ENCODE measurements at regions not wholly inside any gene's neighbourhood (a gene's known extent, or its start where the extent isn't known, plus 50 kb on each side); places are given as distances from the start of the nearest gene placed in this dataset.
"Not testable (repeated sequence)": the region's sequence is repeated elsewhere in the genome, so short reads cannot be mapped to it uniquely, and the experiment has no call there.

DNA sequence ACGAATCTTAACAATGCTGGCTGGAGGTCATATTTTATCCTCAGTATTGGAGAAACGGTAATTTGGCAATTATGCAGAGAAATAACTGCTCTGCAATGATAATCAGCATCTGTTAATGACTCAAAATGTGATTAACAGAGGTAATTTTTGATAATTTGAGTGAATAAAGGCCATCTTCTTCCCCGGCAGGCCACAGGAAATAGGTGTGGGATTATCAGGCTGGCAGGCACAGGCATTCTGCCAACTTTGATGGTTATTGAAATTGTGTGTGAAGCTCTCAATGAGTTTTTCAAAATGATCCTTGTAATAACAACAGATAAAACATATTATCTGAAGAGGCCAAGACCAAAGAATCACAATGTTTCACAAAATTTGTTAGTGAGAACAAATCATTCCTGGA is 309.0 kb downstream of the PTGER3 start:
- Histone ChIP-seq H3K4me1 (no peaks in the 10 kb centered on the region), H3K27ac (no peak overlapping the region), H3K27me3 (no peaks in the 10 kb centered on the region), H3K36me3 (no peaks in the 10 kb centered on the region), H3K9me3 (peaks cover 3 to 9% of the 10 kb centered on the region in 2 donors), H3K4me3 (no peak overlapping the region)
- DNase-seq = no peak
- WGBS, 2 donors (ENCODE audit: low coverage in 1 of 2) = 29 to 36% methylated on average over 3 of the region's 3 CpGs
- in situ Hi-C loops (cut with MboI; ENCODE audit: low pct_ligation_motif_present in 1 of 4, low pct_unique_long_range_greater_than_20kb in 1 of 4, low sequenced_read_pairs in 3 of 4) = no loop called here
- TF ChIP-seq POLR2A (IDR thresholded peaks at IDR 0.05) (no peak), POLR2AphosphoS5 (IDR thresholded peaks at IDR 0.05) (no peak), EP300 (IDR thresholded peaks at IDR 0.05; ENCODE audit: low read depth) (no peak)
- TF ChIP-seq, protein P1, sequence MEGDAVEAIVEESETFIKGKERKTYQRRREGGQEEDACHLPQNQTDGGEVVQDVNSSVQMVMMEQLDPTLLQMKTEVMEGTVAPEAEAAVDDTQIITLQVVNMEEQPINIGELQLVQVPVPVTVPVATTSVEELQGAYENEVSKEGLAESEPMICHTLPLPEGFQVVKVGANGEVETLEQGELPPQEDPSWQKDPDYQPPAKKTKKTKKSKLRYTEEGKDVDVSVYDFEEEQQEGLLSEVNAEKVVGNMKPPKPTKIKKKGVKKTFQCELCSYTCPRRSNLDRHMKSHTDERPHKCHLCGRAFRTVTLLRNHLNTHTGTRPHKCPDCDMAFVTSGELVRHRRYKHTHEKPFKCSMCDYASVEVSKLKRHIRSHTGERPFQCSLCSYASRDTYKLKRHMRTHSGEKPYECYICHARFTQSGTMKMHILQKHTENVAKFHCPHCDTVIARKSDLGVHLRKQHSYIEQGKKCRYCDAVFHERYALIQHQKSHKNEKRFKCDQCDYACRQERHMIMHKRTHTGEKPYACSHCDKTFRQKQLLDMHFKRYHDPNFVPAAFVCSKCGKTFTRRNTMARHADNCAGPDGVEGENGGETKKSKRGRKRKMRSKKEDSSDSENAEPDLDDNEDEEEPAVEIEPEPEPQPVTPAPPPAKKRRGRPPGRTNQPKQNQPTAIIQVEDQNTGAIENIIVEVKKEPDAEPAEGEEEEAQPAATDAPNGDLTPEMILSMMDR (IDR thresholded peaks at IDR 0.05) = no peak
- intact Hi-C loops (cut with DNase I; ENCODE audit: low total_unique reads) = no loop called here

DNA sequence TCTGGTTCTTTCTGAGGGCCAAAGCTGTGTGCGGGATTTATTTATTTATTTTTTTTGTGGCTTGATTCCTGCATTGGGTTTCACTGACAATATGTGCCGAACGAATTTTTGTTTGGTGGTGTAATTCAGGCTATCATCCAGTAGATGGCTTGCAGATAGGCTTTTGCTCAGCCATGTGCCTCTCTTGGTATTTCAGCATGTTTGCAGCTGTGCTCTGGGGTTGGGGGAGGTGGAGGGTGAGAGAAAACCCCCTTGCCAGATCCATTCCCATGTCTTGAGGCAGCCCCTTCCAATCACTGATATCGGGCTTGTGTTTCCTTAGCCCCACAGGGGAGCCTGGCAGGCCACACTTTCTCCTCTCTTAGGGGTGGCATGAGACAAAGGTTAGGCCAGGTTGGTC is 302.4 kb downstream of the PTGER3 start:
- no peak overlapping the region for H3K27ac ChIP-seq
- H3K9me3 ChIP-seq = peaks cover 17 to 18% of the 10 kb centered on the region in 2 donors
- in situ Hi-C loops (cut with MboI; ENCODE audit: low pct_ligation_motif_present in 1 of 4, low pct_unique_long_range_greater_than_20kb in 1 of 4, low sequenced_read_pairs in 3 of 4) (no loop called here), intact Hi-C loops (cut with DNase I; ENCODE audit: low total_unique reads) (no loop called here)
- 80 to 83% methylated on average over 3 to 4 of the region's 4 CpGs for WGBS, 2 donors (ENCODE audit: low coverage in 1 of 2)
- H3K4me1 ChIP-seq = no peaks in the 10 kb centered on the region
- H3K36me3 ChIP-seq = no peaks in the 10 kb centered on the region
- no peak for DNase-seq
- no peak overlapping the region for H3K4me3 ChIP-seq
- TF ChIP-seq POLR2A (IDR thresholded peaks at IDR 0.05) (no peak), EP300 (IDR thresholded peaks at IDR 0.05; ENCODE audit: low read depth) (no peak), POLR2AphosphoS5 (IDR thresholded peaks at IDR 0.05) (no peak)
- TF ChIP-seq, protein P1 (IDR thresholded peaks at IDR 0.05) = no peak
- no peaks in the 10 kb centered on the region for H3K27me3 ChIP-seq

DNA sequence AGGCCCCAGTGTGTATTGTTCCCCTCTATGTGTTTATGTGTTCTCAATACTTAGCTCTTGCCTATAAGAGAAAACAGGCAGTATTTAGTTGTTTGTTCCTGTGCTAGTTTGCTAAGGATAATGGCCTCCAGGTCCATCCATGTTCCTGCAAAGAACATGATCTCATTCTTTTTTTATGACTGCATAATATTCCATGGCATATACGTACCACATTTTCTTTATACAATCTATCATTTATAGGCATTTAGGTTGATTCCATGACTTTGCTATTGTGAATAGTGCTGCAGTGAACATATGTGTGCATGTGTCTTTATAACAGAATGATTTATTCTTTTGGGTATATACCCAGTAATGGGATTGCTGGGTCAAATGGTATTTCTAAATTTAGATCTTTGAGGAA is 301.6 kb downstream of the PTGER3 start:
- H3K9me3 ChIP-seq = peaks cover 17 to 18% of the 10 kb centered on the region in 2 donors

DNA sequence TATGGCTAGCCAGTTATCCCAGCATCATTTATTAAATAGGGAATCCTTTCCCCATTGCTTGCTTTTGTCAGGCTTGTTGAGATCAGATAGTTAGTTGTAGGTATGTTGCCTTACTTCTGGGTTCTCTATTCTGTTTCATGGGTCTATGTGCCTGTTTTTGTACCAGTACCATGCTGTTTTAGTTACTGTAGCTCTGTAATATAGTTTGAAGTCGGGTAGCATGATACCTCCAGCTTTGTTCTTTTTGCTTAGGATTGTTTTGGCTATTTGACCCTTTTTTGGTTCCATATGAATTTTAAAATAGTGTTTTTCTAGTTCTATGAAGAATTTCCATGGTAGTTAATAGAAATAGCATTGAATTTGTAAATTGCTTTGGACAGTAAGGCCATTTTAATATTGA is 300.5 kb downstream of the PTGER3 start:
- H3K9me3 ChIP-seq = peaks cover 12 to 17% of the 10 kb centered on the region in 2 donors
- H3K4me3 ChIP-seq; DNase-seq; intact Hi-C loops (cut with DNase I; ENCODE audit: low total_unique reads); in situ Hi-C loops (cut with MboI; ENCODE audit: low pct_ligation_motif_present in 1 of 4, low pct_unique_long_range_greater_than_20kb in 1 of 4, low sequenced_read_pairs in 3 of 4); H3K36me3 ChIP-seq; H3K4me1 ChIP-seq; H3K27ac ChIP-seq; H3K27me3 ChIP-seq: not testable (repeated sequence)
- 38 to 53% methylated on average over 1 of the region's 1 CpG for WGBS, 2 donors (ENCODE audit: low coverage in 1 of 2)

More for the DNA sequence above, 301.6 kb downstream of the PTGER3 start:
- DNase-seq; in situ Hi-C loops (cut with MboI; ENCODE audit: low pct_ligation_motif_present in 1 of 4, low pct_unique_long_range_greater_than_20kb in 1 of 4, low sequenced_read_pairs in 3 of 4); H3K4me3 ChIP-seq; H3K27me3 ChIP-seq; H3K36me3 ChIP-seq; H3K4me1 ChIP-seq; intact Hi-C loops (cut with DNase I; ENCODE audit: low total_unique reads); H3K27ac ChIP-seq: not testable (repeated sequence)
- 100% methylated on average over 1 of the region's 1 CpG for whole genome bisulfite sequencing, 2 donors (ENCODE audit: low coverage in 1 of 2)

DNA sequence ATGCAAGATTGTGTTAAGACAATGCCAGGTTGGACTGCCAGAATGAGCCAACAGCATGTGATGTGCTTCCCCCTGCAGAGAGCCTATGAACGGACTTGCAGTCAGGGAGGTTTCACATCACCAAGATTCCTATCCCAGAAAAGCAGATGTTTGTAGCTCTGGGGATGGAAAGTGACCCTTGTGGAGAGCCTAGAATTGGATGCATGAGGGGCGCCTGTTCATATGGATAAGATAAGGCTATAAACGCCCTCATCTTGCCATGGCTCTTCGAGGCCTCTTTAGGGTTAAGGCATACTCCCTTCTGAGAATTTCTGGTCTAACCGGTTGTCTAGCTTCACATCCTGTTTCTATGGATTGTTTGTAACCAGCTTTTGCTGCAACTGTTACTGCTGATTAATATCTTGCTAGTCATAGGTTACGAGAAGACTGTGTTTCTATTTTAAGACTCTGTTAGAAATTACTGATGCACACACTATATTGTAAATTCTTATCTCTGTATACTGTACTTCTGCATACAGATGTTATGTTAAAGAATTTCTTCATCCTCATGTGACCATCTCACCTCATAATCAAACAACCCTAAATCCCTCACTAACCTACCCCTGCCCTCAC is 295.8 kb downstream of the PTGER3 start:
- H3K27ac ChIP-seq; in situ Hi-C loops (cut with MboI; ENCODE audit: low pct_ligation_motif_present in 1 of 4, low pct_unique_long_range_greater_than_20kb in 1 of 4, low sequenced_read_pairs in 3 of 4); H3K27me3 ChIP-seq; H3K4me3 ChIP-seq; H3K4me1 ChIP-seq; H3K9me3 ChIP-seq; H3K36me3 ChIP-seq; DNase-seq; intact Hi-C loops (cut with DNase I; ENCODE audit: low total_unique reads): not testable (repeated sequence)
- 71 to 83% methylated on average over 2 to 6 of the region's 6 CpGs for WGBS, 2 donors (ENCODE audit: low coverage in 1 of 2)

DNA sequence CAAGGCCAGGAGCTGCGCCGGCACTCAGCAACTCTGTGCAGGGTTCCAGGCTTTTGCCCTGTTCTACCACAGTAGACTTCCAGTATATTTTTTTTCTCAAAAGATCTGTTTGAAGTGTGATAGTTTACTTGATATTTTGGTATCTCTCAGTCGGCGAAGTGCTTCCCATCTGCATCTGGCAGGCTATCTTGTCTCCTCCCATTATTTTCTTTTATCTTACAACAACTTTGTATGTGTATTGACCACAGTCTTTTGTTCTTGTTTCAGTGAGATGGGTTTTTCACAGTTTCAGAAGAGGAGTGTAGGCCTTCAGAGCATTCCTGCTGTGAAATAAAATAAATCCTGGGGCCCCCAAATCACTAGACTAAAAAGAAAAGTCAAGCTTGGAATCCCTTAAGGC is 292.9 kb downstream of the PTGER3 start:
- in situ Hi-C loops (cut with MboI; ENCODE audit: low pct_ligation_motif_present in 1 of 4, low pct_unique_long_range_greater_than_20kb in 1 of 4, low sequenced_read_pairs in 3 of 4) (no loop called here), intact Hi-C loops (cut with DNase I; ENCODE audit: low total_unique reads) (no loop called here)
- Histone ChIP-seq H3K27ac (no peak overlapping the region), H3K36me3 (no peaks in the 10 kb centered on the region), H3K27me3 (no peaks in the 10 kb centered on the region), H3K4me3 (no peak overlapping the region), H3K9me3 (no peaks in the 10 kb centered on the region), H3K4me1 (no peaks in the 10 kb centered on the region)
- WGBS, 2 donors (ENCODE audit: low coverage in 1 of 2) = 83 to 87% methylated on average over 2 to 4 of the region's 4 CpGs
- no peak for DNase-seq
- TF ChIP-seq POLR2A (IDR thresholded peaks at IDR 0.05) = no peak
- TF ChIP-seq, protein P1 (IDR thresholded peaks at IDR 0.05) = no peak
- TF ChIP-seq POLR2AphosphoS5 (IDR thresholded peaks at IDR 0.05) = no peak
- no peak for TF ChIP-seq EP300 (IDR thresholded peaks at IDR 0.05; ENCODE audit: low read depth)
